BE2C (cell line): ENCODE measurements at regions not wholly inside any gene's neighbourhood (a gene's known extent, or its start where the extent isn't known, plus 50 kb on each side); places are given as distances from the start of the nearest gene placed in this dataset.

Experiments used
- DNase-seq: peaks from one replicate; pipeline ENCODE4 v3.0.0-alpha.2; 2020
- H3K27me3 ChIP-seq: fragments of 250-450 bp; sonication (Bioruptor Pico); 2 replicates; pipeline ENCODE4 v1.5.1; 2020; ENCODE audit warnings: mild to moderate bottlenecking
- H3K36me3 ChIP-seq: fragments of 250-450 bp; sonication (Bioruptor Pico); 2 replicates; pipeline ENCODE4 v1.5.1; 2020; ENCODE audit warnings: mild to moderate bottlenecking
- H3K4me1 ChIP-seq: fragments of 250-450 bp; sonication (Bioruptor Pico); 2 replicates; pipeline ENCODE4 v1.5.1; 2020
- H3K4me3 ChIP-seq: 2 replicates; pipeline ENCODE4 v1.5.1; 2011; ENCODE audit warnings: low read depth, low read length
- H3K9me3 ChIP-seq: fragments of 250-450 bp; sonication (Bioruptor Pico); 2 replicates; pipeline ENCODE4 v1.5.1; 2020
- CTCF ChIP-seq: IDR thresholded peaks from 2 replicates; pipeline ENCODE4 v1.5.1; 2012; ENCODE audit warnings: mild to moderate bottlenecking, low read depth, low read length

GRCh38 chr6:153872946-153873345 is 166.1 kb upstream of the OPRM1 start:
- no peaks in the 10 kb centered on the region for H3K36me3 ChIP-seq
- no peaks in the 10 kb centered on the region for H3K9me3 ChIP-seq
- no peaks in the 10 kb centered on the region for H3K27me3 ChIP-seq
- H3K4me1 ChIP-seq: no peaks in the 10 kb centered on the region
- no peak for DNase-seq
- H3K4me3 ChIP-seq: no peak overlapping the region
- no peak for TF ChIP-seq CTCF

GRCh38 chr6:153862927-153863326 is 176.1 kb upstream of the OPRM1 start:
- Histone ChIP-seq H3K4me1 (no peaks in the 10 kb centered on the region), H3K27me3 (no peaks in the 10 kb centered on the region), H3K4me3 (no peak overlapping the region), H3K36me3 (no peaks in the 10 kb centered on the region), H3K9me3 (no peaks in the 10 kb centered on the region)
- DNase-seq: no peak
- no peak for TF ChIP-seq CTCF

GRCh38 chr6:153862139-153862538 is 176.9 kb upstream of the OPRM1 start:
- no peaks in the 10 kb centered on the region for H3K27me3 ChIP-seq
- no peaks in the 10 kb centered on the region for H3K4me1 ChIP-seq
- no peak for TF ChIP-seq CTCF
- H3K4me3 ChIP-seq: no peak overlapping the region
- no peak for DNase-seq
- no peaks in the 10 kb centered on the region; the same call in 1 of the 2 replicates for H3K9me3 ChIP-seq
- H3K36me3 ChIP-seq: no peaks in the 10 kb centered on the region

GRCh38 chr6:153858529-153858928 is 180.5 kb upstream of the OPRM1 start:
- H3K9me3 ChIP-seq: no peaks in the 10 kb centered on the region; the same call in 1 of the 2 replicates
- no peaks in the 10 kb centered on the region for H3K27me3 ChIP-seq
- H3K4me3 ChIP-seq: no peak overlapping the region
- no peaks in the 10 kb centered on the region for H3K4me1 ChIP-seq
- no peak for DNase-seq
- TF ChIP-seq CTCF: no peak
- H3K36me3 ChIP-seq: no peaks in the 10 kb centered on the region

- H3K36me3 ChIP-seq: no peaks in the 10 kb centered on the region
- H3K27me3 ChIP-seq: no peaks in the 10 kb centered on the region
- H3K9me3 ChIP-seq: no peaks in the 10 kb centered on the region; the same call in 1 of the 2 replicates
- DNase-seq: no peak
- TF ChIP-seq CTCF: no peak
- no peaks in the 10 kb centered on the region for H3K4me1 ChIP-seq
- H3K4me3 ChIP-seq: no peak overlapping the region
Measured at GRCh38 chr6:153856929-153857376, 182.1 kb upstream of the OPRM1 start.

GRCh38 chr6:153852481-153852880 is 186.6 kb upstream of the OPRM1 start:
- TF ChIP-seq CTCF: no peak
- Histone ChIP-seq H3K27me3 (no peaks in the 10 kb centered on the region), H3K36me3 (no peaks in the 10 kb centered on the region), H3K4me1 (no peaks in the 10 kb centered on the region), H3K9me3 (peaks cover 4% of the 10 kb centered on the region; the same call in 1 of the 2 replicates), H3K4me3 (no peak overlapping the region)
- DNase-seq: no peak
